GM23338 (cell line): ENCODE measurements at regions not wholly inside any gene's neighbourhood (a gene's known extent, or its start where the extent isn't known, plus 50 kb on each side); places are given as distances from the start of the nearest gene placed in this dataset.

Source experiments
- ATAC-seq: fragments of 200-7000 bp; cut with Tn5 transposase; 3 replicates; pipeline ENCODE4 v1.9.1; 2020
- DNase-seq: peaks from one replicate; pipeline ENCODE4 v3.0.0-alpha.2; 2015; ENCODE audit warnings: low spot score
- H2AFZ ChIP-seq: fragments of 200-600 bp; sonication (generic); 2 replicates; pipeline ENCODE4 v1.8.0; 2016; ENCODE audit warnings: antibody characterized with exemption, mild to moderate bottlenecking, moderate library complexity
- H3F3A ChIP-seq: fragments of 200-600 bp; sonication (generic); replicated peaks from 2 replicates; pipeline ENCODE4 v1.8.0; 2017; ENCODE audit warnings: antibody characterized with exemption, mixed run types, low read depth
- H3K27ac ChIP-seq: fragments of 200-600 bp; sonication (generic); 2 replicates; pipeline ENCODE4 v1.6.1; 2016; ENCODE audit warnings: low read depth
- H3K27me3 ChIP-seq: fragments of 200-600 bp; sonication (generic); 2 replicates; pipeline ENCODE4 v1.8.0; 2016; ENCODE audit warnings: mild to moderate bottlenecking, mixed run types, moderate library complexity; ENCODE audit not compliant: insufficient read depth
- H3K36me3 ChIP-seq: fragments of 200-600 bp; sonication (generic); 2 replicates; pipeline ENCODE4 v1.8.0; 2016; ENCODE audit warnings: mild to moderate bottlenecking; ENCODE audit not compliant: insufficient read depth
- H3K4me1 ChIP-seq: fragments of 200-600 bp; sonication (generic); 2 replicates; pipeline ENCODE4 v1.8.0; 2016; ENCODE audit warnings: mild to moderate bottlenecking, moderate library complexity; ENCODE audit not compliant: insufficient read depth
- H3K4me2 ChIP-seq: fragments of 200-600 bp; sonication (generic); 2 replicates; pipeline ENCODE4 v1.7.1; 2017; ENCODE audit warnings: mixed run types
- H3K4me3 ChIP-seq: fragments of 200-600 bp; sonication (generic); 2 replicates; pipeline ENCODE4 v1.6.1; 2016; ENCODE audit warnings: mixed run types
- H3K79me2 ChIP-seq: fragments of 200-600 bp; sonication (generic); replicated peaks from 2 replicates; pipeline ENCODE4 v1.8.0; 2017; ENCODE audit warnings: mild to moderate bottlenecking; ENCODE audit not compliant: insufficient read depth
- H3K9me2 ChIP-seq: fragments of 200-600 bp; sonication (generic); 2 replicates; pipeline ENCODE4 v1.8.0; 2017; ENCODE audit not compliant: insufficient read depth
- H4K20me1 ChIP-seq: fragments of 200-600 bp; sonication (generic); replicated peaks from 2 replicates; pipeline ENCODE4 v1.8.0; 2017; ENCODE audit warnings: mild to moderate bottlenecking; ENCODE audit not compliant: insufficient read depth
- H3K27ac Mint-ChIP-seq: 2 replicates; pipeline ENCODE4 v1.8.0; 2020; ENCODE audit warnings: inconsistent platforms, mild to moderate bottlenecking, moderate library complexity, mixed read lengths
- H3K27me3 Mint-ChIP-seq: 3 replicates; pipeline ENCODE4 v1.8.0; 2022; ENCODE audit warnings: low read depth, mild to moderate bottlenecking, moderate library complexity, mixed read lengths, inconsistent platforms; ENCODE audit not compliant: insufficient read depth, poor library complexity
- H3K36me3 Mint-ChIP-seq: 3 replicates; pipeline ENCODE4 v1.8.0; 2021; ENCODE audit warnings: low read depth, mild to moderate bottlenecking, inconsistent platforms, moderate library complexity, mixed read lengths
- H3K4me1 Mint-ChIP-seq: 3 replicates; pipeline ENCODE4 v1.8.0; 2020; ENCODE audit warnings: mild to moderate bottlenecking, inconsistent platforms, mixed read lengths
- H3K4me3 Mint-ChIP-seq: 3 replicates; pipeline ENCODE4 v1.8.0; 2021; ENCODE audit warnings: moderate library complexity, mild to moderate bottlenecking, inconsistent platforms, mixed read lengths
- H3K9me3 Mint-ChIP-seq: 3 replicates; pipeline ENCODE4 v1.8.0; 2020; ENCODE audit warnings: moderate library complexity, mild to moderate bottlenecking, inconsistent platforms, mixed read lengths
- CREB1 ChIP-seq: fragments of 250-450 bp; sonication (Bioruptor Pico); IDR thresholded peaks from 2 replicates; pipeline ENCODE4 v1.5.0; 2020; ENCODE audit warnings: low read depth, mild to moderate bottlenecking, moderate library complexity
- ETS1 ChIP-seq: IDR thresholded peaks from 2 replicates; pipeline ENCODE4 v1.6.1; 2016; ENCODE audit warnings: antibody characterized with exemption
- EZH2 ChIP-seq: fragments of 200-600 bp; sonication (generic); IDR thresholded peaks from one replicate; pipeline ENCODE4 v1.8.0; 2017; ENCODE audit warnings: antibody characterized with exemption, mild to moderate bottlenecking, low read depth; ENCODE audit not compliant: unreplicated experiment
- EZH2phosphoT487 ChIP-seq: fragments of 200-600 bp; sonication (generic); IDR thresholded peaks from one replicate; pipeline ENCODE4 v1.8.1; 2018; ENCODE audit warnings: antibody characterized with exemption; ENCODE audit not compliant: unreplicated experiment
- JUNB ChIP-seq: IDR thresholded peaks from one replicate; pipeline ENCODE4 v1.6.1; 2016; ENCODE audit warnings: antibody characterized with exemption; ENCODE audit not compliant: unreplicated experiment
- NANOG ChIP-seq: IDR thresholded peaks from 2 replicates; pipeline ENCODE4 v1.6.1; 2016; ENCODE audit warnings: antibody characterized with exemption, borderline replicate concordance
- POLR2AphosphoS5 ChIP-seq: IDR thresholded peaks from 2 replicates; pipeline ENCODE4 v1.6.1; 2016; ENCODE audit warnings: antibody characterized with exemption, low read depth
- STAT1 ChIP-seq: IDR thresholded peaks from one replicate; pipeline ENCODE4 v1.6.1; 2016; ENCODE audit warnings: antibody characterized with exemption; ENCODE audit not compliant: unreplicated experiment
- ZNF114 ChIP-seq: fragments of 250-450 bp; sonication (Bioruptor Pico); IDR thresholded peaks from 2 replicates; pipeline ENCODE4 v1.5.0; 2020; ENCODE audit warnings: mild to moderate bottlenecking, moderate library complexity
- ZNF331 ChIP-seq: fragments of 250-450 bp; sonication (Bioruptor Pico); IDR thresholded peaks from 2 replicates; pipeline ENCODE4 v1.5.0; 2020; ENCODE audit warnings: low read depth, mild to moderate bottlenecking, moderate library complexity
- ZNF462 ChIP-seq: fragments of 250-450 bp; sonication (Bioruptor Pico); IDR thresholded peaks from 2 replicates; pipeline ENCODE4 v1.5.0; 2020; ENCODE audit warnings: mild to moderate bottlenecking, moderate library complexity
- TF ChIP-seq, protein P1 (sequence below), 2 experiments: fragments of 200-600 bp in 1 of 2; sonication (generic) in 1 of 2; conservative IDR thresholded peaks; 2 replicates each; pipeline versions ENCODE4 v1.5.1 to v1.6.1; 2016 to 2017; ENCODE audit warnings: antibody characterized with exemption in 2 of 2, low read depth in 2 of 2, mild to moderate bottlenecking in 2 of 2, moderate library complexity in 1 of 2
- TF ChIP-seq, protein P2 (sequence below): IDR thresholded peaks from one replicate; pipeline ENCODE4 v1.6.1; 2018; ENCODE audit warnings: antibody characterized with exemption; ENCODE audit not compliant: unreplicated experiment

DNA sequence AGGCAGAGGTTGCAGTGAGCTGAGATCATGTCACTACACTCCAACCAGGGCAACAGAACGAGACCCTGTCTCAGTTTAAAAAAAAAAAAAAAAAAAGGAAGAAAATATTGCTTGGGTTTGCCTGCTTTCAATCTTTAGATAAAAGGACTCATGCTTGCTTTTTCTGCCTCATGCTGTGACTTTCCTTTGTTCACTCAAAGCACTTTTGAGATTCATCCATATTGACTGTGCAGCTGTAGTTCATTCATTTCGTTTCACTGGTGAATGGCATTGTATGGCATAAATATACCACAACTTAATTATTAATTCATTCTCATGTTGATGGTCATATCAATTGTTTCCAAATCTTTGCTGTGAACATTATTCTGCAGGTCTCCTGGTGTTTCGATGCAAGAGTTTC is 97.6 kb upstream of the NFE2L3 start:
- H3K4me2 ChIP-seq, result no peak overlapping the region

More for the DNA sequence above, 97.6 kb upstream of the NFE2L3 start:
- no peaks in the 10 kb centered on the region for H3F3A ChIP-seq
- H3K4me1 ChIP-seq, result no peaks in the 10 kb centered on the region
- H3K9me2 ChIP-seq, result no peaks in the 10 kb centered on the region
- no peaks in the 10 kb centered on the region for H3K79me2 ChIP-seq
- no peak for DNase-seq
- Mint-ChIP-seq H3K4me3 (no peak overlapping the region), H3K27ac (no peak overlapping the region), H3K4me1 (no peaks in the 10 kb centered on the region), H3K9me3 (no peaks in the 10 kb centered on the region; the same call in 1 of the 3 replicates), H3K36me3 (no peaks in the 10 kb centered on the region), H3K27me3 (peaks cover 2% of the 10 kb centered on the region)
- H3K36me3 ChIP-seq, result no peaks in the 10 kb centered on the region
- H3K27ac ChIP-seq, result no peak overlapping the region
- no peak overlapping the region for H3K4me3 ChIP-seq
- no peak overlapping the region for H2AFZ ChIP-seq
- no peak for ATAC-seq
- TF ChIP-seq ZNF114 (CRISPR knock-in tag) (no peak), EZH2 (no peak), EZH2phosphoT487 (no peak), STAT1 (no peak), ETS1 (no peak), ZNF331 (CRISPR knock-in tag) (no peak), POLR2AphosphoS5 (no peak), NANOG (no peak), JUNB (no peak), CREB1 (CRISPR knock-in tag) (no peak), ZNF462 (CRISPR knock-in tag) (no peak)
- TF ChIP-seq, protein P1, sequence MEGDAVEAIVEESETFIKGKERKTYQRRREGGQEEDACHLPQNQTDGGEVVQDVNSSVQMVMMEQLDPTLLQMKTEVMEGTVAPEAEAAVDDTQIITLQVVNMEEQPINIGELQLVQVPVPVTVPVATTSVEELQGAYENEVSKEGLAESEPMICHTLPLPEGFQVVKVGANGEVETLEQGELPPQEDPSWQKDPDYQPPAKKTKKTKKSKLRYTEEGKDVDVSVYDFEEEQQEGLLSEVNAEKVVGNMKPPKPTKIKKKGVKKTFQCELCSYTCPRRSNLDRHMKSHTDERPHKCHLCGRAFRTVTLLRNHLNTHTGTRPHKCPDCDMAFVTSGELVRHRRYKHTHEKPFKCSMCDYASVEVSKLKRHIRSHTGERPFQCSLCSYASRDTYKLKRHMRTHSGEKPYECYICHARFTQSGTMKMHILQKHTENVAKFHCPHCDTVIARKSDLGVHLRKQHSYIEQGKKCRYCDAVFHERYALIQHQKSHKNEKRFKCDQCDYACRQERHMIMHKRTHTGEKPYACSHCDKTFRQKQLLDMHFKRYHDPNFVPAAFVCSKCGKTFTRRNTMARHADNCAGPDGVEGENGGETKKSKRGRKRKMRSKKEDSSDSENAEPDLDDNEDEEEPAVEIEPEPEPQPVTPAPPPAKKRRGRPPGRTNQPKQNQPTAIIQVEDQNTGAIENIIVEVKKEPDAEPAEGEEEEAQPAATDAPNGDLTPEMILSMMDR (conservative IDR thresholded peaks at IDR 0.05; ENCODE audit: low read depth in 2 of 2), result no peak
- TF ChIP-seq, protein P2, sequence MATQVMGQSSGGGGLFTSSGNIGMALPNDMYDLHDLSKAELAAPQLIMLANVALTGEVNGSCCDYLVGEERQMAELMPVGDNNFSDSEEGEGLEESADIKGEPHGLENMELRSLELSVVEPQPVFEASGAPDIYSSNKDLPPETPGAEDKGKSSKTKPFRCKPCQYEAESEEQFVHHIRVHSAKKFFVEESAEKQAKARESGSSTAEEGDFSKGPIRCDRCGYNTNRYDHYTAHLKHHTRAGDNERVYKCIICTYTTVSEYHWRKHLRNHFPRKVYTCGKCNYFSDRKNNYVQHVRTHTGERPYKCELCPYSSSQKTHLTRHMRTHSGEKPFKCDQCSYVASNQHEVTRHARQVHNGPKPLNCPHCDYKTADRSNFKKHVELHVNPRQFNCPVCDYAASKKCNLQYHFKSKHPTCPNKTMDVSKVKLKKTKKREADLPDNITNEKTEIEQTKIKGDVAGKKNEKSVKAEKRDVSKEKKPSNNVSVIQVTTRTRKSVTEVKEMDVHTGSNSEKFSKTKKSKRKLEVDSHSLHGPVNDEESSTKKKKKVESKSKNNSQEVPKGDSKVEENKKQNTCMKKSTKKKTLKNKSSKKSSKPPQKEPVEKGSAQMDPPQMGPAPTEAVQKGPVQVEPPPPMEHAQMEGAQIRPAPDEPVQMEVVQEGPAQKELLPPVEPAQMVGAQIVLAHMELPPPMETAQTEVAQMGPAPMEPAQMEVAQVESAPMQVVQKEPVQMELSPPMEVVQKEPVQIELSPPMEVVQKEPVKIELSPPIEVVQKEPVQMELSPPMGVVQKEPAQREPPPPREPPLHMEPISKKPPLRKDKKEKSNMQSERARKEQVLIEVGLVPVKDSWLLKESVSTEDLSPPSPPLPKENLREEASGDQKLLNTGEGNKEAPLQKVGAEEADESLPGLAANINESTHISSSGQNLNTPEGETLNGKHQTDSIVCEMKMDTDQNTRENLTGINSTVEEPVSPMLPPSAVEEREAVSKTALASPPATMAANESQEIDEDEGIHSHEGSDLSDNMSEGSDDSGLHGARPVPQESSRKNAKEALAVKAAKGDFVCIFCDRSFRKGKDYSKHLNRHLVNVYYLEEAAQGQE, result no peak
- H3K27me3 ChIP-seq, result no peaks in the 10 kb centered on the region
- H4K20me1 ChIP-seq, result no peaks in the 10 kb centered on the region
